Choroid plexus epithelial cell (primary cell): ENCODE measurements at regions not wholly inside any gene's neighbourhood (a gene's known extent, or its start where the extent isn't known, plus 50 kb on each side); places are given as distances from the start of the nearest gene placed in this dataset.
A peak's percentile ranks its signal among the peaks of the same experiment; 100 is the strongest.
"Not testable (repeated sequence)": the region's sequence is repeated elsewhere in the genome, so short reads cannot be mapped to it uniquely, and the experiment has no call there.

Experiments
- DNase-seq: peaks from one replicate; pipeline ENCODE4 v3.0.0-alpha.2; 2010; ENCODE audit warnings: low read depth
- H3K4me3 ChIP-seq: 2 replicates; pipeline ENCODE4 v1.5.1; 2011; ENCODE audit warnings: low read depth, mild to moderate bottlenecking, control low read depth, low read length, moderate library complexity
- CTCF ChIP-seq: conservative IDR thresholded peaks from 2 replicates; pipeline ENCODE4 v1.5.1; 2011; ENCODE audit warnings: low read depth, mild to moderate bottlenecking, control low read depth, inconsistent platforms, low read length, moderate library complexity

DNA sequence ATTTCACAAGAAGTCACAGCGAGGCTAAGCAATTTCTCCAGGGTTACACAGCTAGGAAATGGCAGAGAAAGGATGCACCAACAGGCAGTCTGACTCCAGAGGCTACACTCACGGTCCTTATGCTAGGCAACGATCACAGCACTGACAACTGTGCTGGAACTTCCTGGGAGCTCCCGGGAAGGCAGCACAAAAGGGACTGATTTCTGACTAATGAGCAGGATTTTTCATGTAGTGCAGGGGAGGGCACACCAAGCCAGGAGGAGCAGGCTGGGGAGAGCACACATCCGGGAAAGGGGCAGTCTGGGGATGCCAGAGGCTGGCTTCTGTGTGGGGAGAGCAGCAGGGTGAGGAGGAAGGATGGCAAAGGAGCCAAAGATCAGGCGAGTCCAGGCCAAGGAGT lies 486.7 kb downstream of the OMA1 start:
- no peak for DNase-seq
- TF ChIP-seq CTCF = no peak
- H3K4me3 ChIP-seq = no peak overlapping the region

GRCh38 chr1:58058323-58058722 lies 488.2 kb downstream of the OMA1 start:
- DNase-seq = peak; percentile 0
- H3K4me3 ChIP-seq = no peak overlapping the region
- TF ChIP-seq CTCF = no peak

DNA sequence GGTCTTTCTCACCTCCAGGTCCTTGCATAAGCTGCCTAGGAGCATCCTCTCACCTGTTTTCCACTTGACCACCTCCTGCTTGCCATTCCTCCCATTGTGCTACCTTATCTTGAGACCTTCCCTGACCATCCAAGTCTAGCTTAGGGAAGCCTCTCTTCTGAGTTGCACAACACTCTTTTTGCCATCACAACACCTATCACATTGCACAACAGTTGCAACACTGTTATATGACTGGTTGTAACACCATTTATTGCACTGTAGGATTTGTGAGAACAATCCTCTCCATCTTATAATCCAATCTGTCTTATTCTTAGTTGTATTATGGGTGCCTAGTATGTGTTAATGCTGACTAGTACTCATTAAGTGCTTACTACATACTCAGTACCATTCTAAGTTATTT lies 488.7 kb downstream of the OMA1 start:
- no peak for DNase-seq
- no peak overlapping the region for H3K4me3 ChIP-seq
- TF ChIP-seq CTCF = no peak

DNA sequence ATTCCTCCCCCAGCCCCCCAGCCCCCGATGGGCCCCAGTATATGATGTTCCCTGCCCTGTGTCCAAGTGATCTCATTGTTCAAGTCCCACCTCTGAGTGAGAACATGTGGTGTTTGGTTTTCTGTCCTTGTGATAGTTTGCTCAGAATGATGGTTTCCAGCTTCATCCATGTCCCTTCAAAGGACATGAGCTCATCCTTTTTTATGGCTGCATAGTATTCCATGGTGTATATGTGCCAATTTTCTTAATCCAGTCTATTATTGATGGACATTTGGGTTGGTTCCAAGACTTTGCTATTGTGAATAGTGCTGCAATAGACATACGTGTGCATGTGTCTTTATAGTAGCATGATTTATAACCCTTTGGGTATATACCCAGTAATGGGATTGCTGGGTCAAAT lies 495.3 kb downstream of the OMA1 start:
- DNase-seq, H3K4me3 ChIP-seq: not testable (repeated sequence)

- no peak overlapping the region for H3K4me3 ChIP-seq
- TF ChIP-seq CTCF = peak; percentile 79
- DNase-seq = peak; percentile 14
Measured at GRCh38 chr1:58047265-58047858, 499.2 kb downstream of the OMA1 start.

GRCh38 chr1:58045094-58045705 lies 501.3 kb downstream of the OMA1 start:
- no peak for DNase-seq
- no peak for TF ChIP-seq CTCF
- H3K4me3 ChIP-seq = no peak overlapping the region

DNA sequence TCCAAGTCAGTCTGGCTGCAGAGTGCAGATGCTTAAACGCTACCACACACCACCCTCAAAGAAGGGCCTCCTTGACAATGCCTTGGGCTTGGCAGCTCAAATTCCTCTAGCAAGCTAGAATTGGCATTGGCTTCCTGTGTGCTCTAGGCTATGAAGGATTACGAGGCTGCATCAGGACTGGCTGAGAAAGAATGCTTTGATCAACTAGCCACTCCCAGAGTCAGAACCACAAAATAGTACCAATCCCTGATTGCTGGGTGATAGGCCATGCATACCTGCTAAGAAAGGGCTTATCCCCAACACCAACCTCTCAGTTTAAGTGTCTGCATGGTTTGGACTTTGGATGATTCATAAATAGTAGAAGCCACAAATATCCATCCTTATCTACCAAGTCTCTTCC lies 504.9 kb downstream of the OMA1 start:
- no peak for TF ChIP-seq CTCF
- H3K4me3 ChIP-seq = no peak overlapping the region
- DNase-seq = no peak
